Retinal pigment epithelial cell (primary cell): ENCODE measurements at regions not wholly inside any gene's neighbourhood (a gene's known extent, or its start where the extent isn't known, plus 50 kb on each side); places are given as distances from the start of the nearest gene placed in this dataset.
"Not testable (repeated sequence)": the region's sequence is repeated elsewhere in the genome, so short reads cannot be mapped to it uniquely, and the experiment has no call there.

ENCODE experiments used
- DNase-seq: peaks from one replicate; pipeline ENCODE4 v3.0.0-alpha.2; 2010; ENCODE audit warnings: low read depth
- H3K4me3 ChIP-seq: 2 replicates; pipeline ENCODE4 v1.5.1; 2011; ENCODE audit warnings: mild to moderate bottlenecking, low read length, control low read depth, moderate library complexity
- CTCF ChIP-seq: conservative IDR thresholded peaks from 2 replicates; pipeline ENCODE4 v1.5.1; 2011; ENCODE audit warnings: low read depth, low read length, control low read depth, inconsistent platforms

GRCh38 chr1:120941066-120941465 is 51.5 kb downstream of the PPIAL4A start:
- DNase-seq, H3K4me3 ChIP-seq: not testable (repeated sequence)

- DNase-seq, result not testable (repeated sequence)
- peak overlapping the region; percentile 57 for H3K4me3 ChIP-seq
These were observed 52.3 kb downstream of the PPIAL4A start for GRCh38 chr1:120941836-120942217.

GRCh38 chr1:120942218-120942944 is 52.8 kb downstream of the PPIAL4A start:
- peak; percentile 72 for DNase-seq
- peak overlapping the region; percentile 57 for H3K4me3 ChIP-seq

GRCh38 chr1:120942945-120943319 is 53.4 kb downstream of the PPIAL4A start:
- not testable (repeated sequence) for H3K4me3 ChIP-seq, DNase-seq

GRCh38 chr1:120944691-120945090 is 55.1 kb downstream of the PPIAL4A start:
- not testable (repeated sequence) for DNase-seq, H3K4me3 ChIP-seq

- not testable (repeated sequence) for DNase-seq, H3K4me3 ChIP-seq
These were observed 55.6 kb downstream of the PPIAL4A start for GRCh38 chr1:120945122-120945521.

- not testable (repeated sequence) for DNase-seq
These were observed 57.5 kb downstream of the PPIAL4A start for GRCh38 chr1:120947114-120947513.

GRCh38 chr1:120949724-120950123 is 60.2 kb downstream of the PPIAL4A start:
- H3K4me3 ChIP-seq, DNase-seq: not testable (repeated sequence)

More at GRCh38 chr1:120947114-120947513, 57.5 kb downstream of the PPIAL4A start:
- not testable (repeated sequence) for H3K4me3 ChIP-seq

- not testable (repeated sequence) for H3K4me3 ChIP-seq, DNase-seq
These were observed 61.1 kb downstream of the PPIAL4A start for GRCh38 chr1:120950633-120951032.

GRCh38 chr1:120951100-120951499 is 61.5 kb downstream of the PPIAL4A start:
- H3K4me3 ChIP-seq, DNase-seq: not testable (repeated sequence)

GRCh38 chr1:120952207-120952870 is 62.8 kb downstream of the PPIAL4A start:
- not testable (repeated sequence) for DNase-seq
- peak overlapping the region; percentile 43 for H3K4me3 ChIP-seq

GRCh38 chr1:120952871-120953265 is 63.3 kb downstream of the PPIAL4A start:
- H3K4me3 ChIP-seq, result peak overlapping the region; percentile 28
- not testable (repeated sequence) for DNase-seq

GRCh38 chr1:120954736-120955135 is 65.2 kb downstream of the PPIAL4A start:
- H3K4me3 ChIP-seq, result no peak overlapping the region
- TF ChIP-seq CTCF, result no peak
- no peak for DNase-seq

GRCh38 chr1:120955961-120956360 is 66.4 kb downstream of the PPIAL4A start:
- not testable (repeated sequence) for DNase-seq, H3K4me3 ChIP-seq

GRCh38 chr1:120966018-120966417 is 76.4 kb downstream of the PPIAL4A start:
- not testable (repeated sequence) for DNase-seq, H3K4me3 ChIP-seq

GRCh38 chr1:120972863-120973262 is 83.3 kb downstream of the PPIAL4A start:
- not testable (repeated sequence) for H3K4me3 ChIP-seq
- peak; percentile 2 for DNase-seq

- H3K4me3 ChIP-seq, DNase-seq: not testable (repeated sequence)
These were observed 84.3 kb downstream of the PPIAL4A start for GRCh38 chr1:120973836-120974235.

- H3K4me3 ChIP-seq, DNase-seq: not testable (repeated sequence)
These were observed 87.7 kb downstream of the PPIAL4A start for GRCh38 chr1:120977279-120977678.

- DNase-seq, H3K4me3 ChIP-seq: not testable (repeated sequence)
These were observed 92.0 kb downstream of the PPIAL4A start for GRCh38 chr1:120981489-120982094.
